Stimulated activated naive CD8-positive, alpha-beta T cell treated with anti-CD3 and anti-CD28 coated beads, Interleukin-15, Interleukin-2, amounts not matched to agents 100 ng/mL and 50 ng/mL, for 24 hours (primary cell): ENCODE measurements at regions not wholly inside any gene's neighbourhood (a gene's known extent, or its start where the extent isn't known, plus 50 kb on each side); places are given as distances from the start of the nearest gene placed in this dataset.
"Not testable (repeated sequence)": the region's sequence is repeated elsewhere in the genome, so short reads cannot be mapped to it uniquely, and the experiment has no call there.

Experiments used
- H3K27ac Mint-ChIP-seq: one replicate; pipeline ENCODE4 v1.8.0; 2021; ENCODE audit warnings: mild to moderate bottlenecking, mixed read lengths
- H3K27me3 Mint-ChIP-seq: one replicate; pipeline ENCODE4 v1.8.0; 2021; ENCODE audit warnings: mixed read lengths
- H3K36me3 Mint-ChIP-seq: one replicate; pipeline ENCODE4 v1.8.0; 2021; ENCODE audit warnings: low read depth, mixed read lengths
- H3K4me1 Mint-ChIP-seq: one replicate; pipeline ENCODE4 v1.8.0; 2021; ENCODE audit warnings: low read depth, mixed read lengths
- H3K4me3 Mint-ChIP-seq: one replicate; pipeline ENCODE4 v1.8.0; 2021; ENCODE audit warnings: mild to moderate bottlenecking, mixed read lengths
- H3K9me3 Mint-ChIP-seq: one replicate; pipeline ENCODE4 v1.8.0; 2021; ENCODE audit warnings: mixed read lengths

DNA sequence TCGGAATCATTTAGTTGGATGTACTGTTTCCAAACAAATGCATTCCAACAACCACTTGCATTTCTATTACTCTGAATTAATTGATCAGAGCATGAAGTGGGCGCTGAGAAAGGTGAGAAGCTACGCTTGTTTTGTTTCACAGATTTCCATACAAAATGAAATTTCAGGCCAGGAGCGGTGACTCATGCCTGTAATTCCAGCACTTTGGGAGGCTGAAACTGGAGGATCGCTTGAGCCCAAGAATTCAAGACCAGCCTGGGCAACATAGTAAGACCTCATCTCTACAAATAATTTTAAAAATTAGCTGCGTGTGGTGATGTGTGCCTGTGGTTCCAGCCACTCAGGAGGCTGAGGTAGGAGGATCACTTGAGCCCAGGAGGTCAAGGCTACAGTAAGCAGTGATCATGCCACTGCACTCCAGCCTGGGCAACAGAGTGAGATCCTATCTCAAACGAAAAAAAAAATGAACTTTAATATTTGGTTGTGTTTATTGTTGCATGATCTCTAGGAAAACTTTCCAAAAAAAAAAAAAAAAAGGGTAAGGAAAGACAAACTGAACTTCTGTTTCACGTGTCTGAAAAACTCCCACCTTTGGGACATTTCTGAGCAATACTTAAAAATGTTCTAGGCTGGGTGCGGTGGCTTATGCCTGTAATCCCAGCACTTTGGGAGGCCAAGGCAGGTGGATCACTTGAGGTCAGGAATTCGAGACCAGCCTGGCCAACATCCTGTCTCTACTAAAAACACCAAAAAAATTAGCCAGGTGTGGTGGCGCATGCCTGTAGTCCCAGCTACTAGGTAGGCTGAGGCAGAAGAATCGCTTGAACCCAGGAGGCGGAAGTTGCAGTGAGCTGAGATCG, 103.1 kb downstream of the TFAP2A start:
- not testable (repeated sequence) for H3K4me3 Mint-ChIP-seq

DNA sequence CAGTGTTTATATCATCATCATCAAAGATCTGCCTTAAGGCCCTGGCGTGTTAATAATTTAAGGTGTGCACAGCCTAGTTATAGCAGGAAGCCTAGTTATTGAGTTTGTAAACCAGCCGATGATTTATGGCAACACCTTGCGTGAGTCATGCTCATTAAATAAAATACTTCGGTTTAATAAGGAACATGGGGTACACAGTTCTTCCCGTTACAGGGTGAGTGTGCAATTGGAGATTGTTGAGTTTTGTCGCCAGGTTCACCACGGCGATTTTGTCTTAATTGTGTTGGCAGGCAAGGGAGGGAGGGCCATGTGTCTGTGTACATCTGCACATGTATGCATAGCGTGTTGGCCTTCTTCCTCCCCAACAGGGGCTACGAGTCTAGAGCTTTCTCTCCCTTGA, 104.0 kb downstream of the TFAP2A start:
- H3K4me3 Mint-ChIP-seq = no peak overlapping the region
- H3K9me3 Mint-ChIP-seq = peaks cover 5% of the 10 kb centered on the region
- no peak overlapping the region for H3K27ac Mint-ChIP-seq
- H3K27me3 Mint-ChIP-seq = peaks cover 3% of the 10 kb centered on the region
- H3K36me3 Mint-ChIP-seq = no peaks in the 10 kb centered on the region
- H3K4me1 Mint-ChIP-seq = no peaks in the 10 kb centered on the region

More for the DNA sequence above, 103.1 kb downstream of the TFAP2A start:
- H3K4me1 Mint-ChIP-seq, H3K27ac Mint-ChIP-seq, H3K9me3 Mint-ChIP-seq, H3K36me3 Mint-ChIP-seq, H3K27me3 Mint-ChIP-seq: not testable (repeated sequence)

DNA sequence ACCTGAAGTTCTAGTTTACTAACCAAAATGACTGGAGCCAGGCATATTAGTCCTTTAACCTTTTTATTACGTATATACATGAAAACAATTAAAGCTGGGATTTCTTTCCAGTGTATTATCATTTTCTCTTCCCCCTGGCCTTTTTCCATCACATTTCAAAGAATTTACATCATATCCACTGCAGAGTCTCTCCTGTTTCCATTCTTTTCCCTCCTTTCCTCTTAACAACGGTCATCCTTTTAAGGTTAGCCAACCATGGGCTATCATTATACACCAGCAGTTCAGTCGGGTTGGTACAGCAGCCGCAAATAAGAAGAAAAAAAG, 104.6 kb downstream of the TFAP2A start:
- Mint-ChIP-seq H3K27me3 (peaks cover 3% of the 10 kb centered on the region), H3K4me3 (no peak overlapping the region), H3K9me3 (peaks cover 5% of the 10 kb centered on the region), H3K4me1 (no peaks in the 10 kb centered on the region), H3K36me3 (no peaks in the 10 kb centered on the region), H3K27ac (no peak overlapping the region)

DNA sequence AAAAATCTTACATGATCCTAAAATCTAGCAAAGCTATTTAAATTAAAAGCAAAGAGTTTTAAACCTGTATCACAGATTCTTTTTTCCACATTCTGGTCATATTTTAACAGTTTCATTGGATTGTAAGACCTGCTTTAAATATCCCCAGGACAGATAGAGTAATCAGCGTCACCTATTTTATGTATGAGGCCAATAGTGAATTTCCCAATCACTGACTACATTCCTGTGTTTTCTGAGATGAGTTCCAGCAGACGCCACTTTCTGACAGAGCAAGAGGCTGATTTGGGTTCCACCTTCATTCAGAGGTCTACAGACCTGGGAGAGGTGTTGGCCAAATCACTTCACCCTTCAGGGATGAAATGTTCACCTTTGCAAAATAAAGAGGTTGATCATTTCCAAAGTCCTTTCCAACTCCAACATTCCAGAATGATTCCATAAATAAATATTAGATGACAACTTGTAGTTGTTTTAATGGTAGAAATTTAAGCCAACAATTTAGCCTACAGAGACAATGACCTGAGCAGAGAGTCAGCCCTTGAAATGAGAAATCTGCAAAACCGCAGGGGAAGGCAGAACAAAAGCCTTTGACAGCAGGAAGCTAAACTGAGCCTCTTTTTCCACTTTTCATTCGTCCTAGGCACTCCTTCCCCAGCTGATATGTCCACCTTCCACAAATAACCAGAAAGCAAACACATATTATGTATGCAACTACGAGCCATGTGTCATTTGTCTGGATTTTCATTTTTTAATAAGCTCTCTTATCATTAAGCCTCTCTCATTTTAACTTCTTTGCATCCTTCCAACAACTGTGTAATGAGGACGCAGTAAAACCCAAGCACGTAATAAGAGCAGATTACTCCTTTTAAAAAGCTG, 105.2 kb downstream of the TFAP2A start:
- H3K4me3 Mint-ChIP-seq = no peak overlapping the region
- H3K4me1 Mint-ChIP-seq = no peaks in the 10 kb centered on the region
- H3K9me3 Mint-ChIP-seq = peaks cover 5% of the 10 kb centered on the region
- no peaks in the 10 kb centered on the region for H3K36me3 Mint-ChIP-seq
- H3K27me3 Mint-ChIP-seq = peaks cover 3% of the 10 kb centered on the region
- no peak overlapping the region for H3K27ac Mint-ChIP-seq

DNA sequence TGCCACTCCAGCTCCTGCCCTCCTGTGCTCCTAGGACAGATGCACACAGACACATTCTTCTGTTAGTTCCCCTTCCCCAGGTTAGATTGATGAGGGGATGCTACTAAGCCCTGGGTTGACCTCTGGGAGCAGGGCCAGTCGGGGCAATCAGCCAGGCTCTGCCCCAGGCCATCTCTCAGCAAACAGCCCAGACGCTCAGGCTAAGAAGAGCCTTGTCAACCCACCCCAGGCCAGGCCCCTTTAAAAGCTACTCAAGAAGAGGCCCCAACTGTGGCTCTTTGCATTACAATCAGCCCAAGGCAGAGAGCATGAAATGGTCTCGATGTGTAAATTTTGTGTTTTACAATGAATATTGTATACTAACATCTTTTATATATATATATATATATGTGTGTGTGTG, 107.4 kb downstream of the TFAP2A start:
- Mint-ChIP-seq H3K4me3 (no peak overlapping the region), H3K27me3 (peaks cover 3% of the 10 kb centered on the region), H3K4me1 (no peaks in the 10 kb centered on the region), H3K36me3 (no peaks in the 10 kb centered on the region), H3K27ac (no peak overlapping the region), H3K9me3 (peaks cover 5% of the 10 kb centered on the region)

DNA sequence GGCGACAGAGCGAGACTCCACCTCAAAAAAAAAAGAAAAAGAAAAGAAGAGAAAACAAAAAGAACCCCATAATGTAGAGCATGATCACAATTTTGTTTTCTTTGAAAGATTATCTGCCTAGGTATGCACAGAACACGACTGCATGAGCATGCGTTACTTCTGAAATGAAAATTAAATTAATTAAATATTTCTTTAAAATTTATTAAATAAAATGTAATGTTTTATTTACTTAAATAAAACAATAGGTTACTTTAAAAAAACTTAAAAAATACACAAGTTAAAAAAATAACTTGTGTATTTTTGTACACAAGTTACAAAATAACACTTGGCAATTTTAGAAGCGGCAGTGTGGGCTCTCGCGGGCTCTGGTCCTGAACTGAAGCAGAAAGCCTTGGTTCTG, 107.8 kb downstream of the TFAP2A start:
- no peaks in the 10 kb centered on the region for H3K4me1 Mint-ChIP-seq
- peaks cover 3% of the 10 kb centered on the region for H3K27me3 Mint-ChIP-seq
- no peak overlapping the region for H3K27ac Mint-ChIP-seq
- no peak overlapping the region for H3K4me3 Mint-ChIP-seq
- peaks cover 5% of the 10 kb centered on the region for H3K9me3 Mint-ChIP-seq
- no peaks in the 10 kb centered on the region for H3K36me3 Mint-ChIP-seq

DNA sequence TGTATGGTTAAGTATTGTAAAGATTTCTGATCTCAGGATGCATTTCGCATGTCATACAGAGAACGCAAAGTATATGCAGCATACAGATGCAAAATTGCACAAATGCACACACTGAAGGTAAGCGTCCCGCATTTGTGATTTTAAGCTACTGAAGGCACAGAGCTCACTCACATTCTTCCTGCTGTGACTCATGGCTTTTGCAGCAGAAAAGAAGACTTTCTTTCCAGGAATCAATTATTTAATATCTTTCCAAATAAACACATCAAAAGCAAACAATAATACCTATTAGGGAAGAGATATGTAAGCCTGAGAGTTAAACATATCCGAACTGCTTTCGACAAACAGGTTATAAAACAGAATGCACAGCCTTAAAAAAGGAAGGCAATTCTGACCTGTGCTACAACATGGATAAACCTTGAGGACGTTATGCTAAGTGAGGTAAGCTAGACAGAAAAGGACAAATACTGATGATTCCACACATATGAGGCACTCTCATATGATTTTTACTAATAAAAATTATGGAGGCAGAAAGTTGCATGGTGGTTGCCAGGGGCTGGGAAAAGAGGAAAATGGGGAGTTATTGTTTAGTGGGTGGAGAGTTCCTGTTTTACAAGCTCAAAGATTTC, 109.0 kb downstream of the TFAP2A start:
- H3K9me3 Mint-ChIP-seq = peaks cover 5% of the 10 kb centered on the region
- no peaks in the 10 kb centered on the region for H3K36me3 Mint-ChIP-seq
- no peak overlapping the region for H3K4me3 Mint-ChIP-seq
- H3K27me3 Mint-ChIP-seq = peaks cover 3% of the 10 kb centered on the region
- H3K4me1 Mint-ChIP-seq = no peaks in the 10 kb centered on the region
- no peak overlapping the region for H3K27ac Mint-ChIP-seq

DNA sequence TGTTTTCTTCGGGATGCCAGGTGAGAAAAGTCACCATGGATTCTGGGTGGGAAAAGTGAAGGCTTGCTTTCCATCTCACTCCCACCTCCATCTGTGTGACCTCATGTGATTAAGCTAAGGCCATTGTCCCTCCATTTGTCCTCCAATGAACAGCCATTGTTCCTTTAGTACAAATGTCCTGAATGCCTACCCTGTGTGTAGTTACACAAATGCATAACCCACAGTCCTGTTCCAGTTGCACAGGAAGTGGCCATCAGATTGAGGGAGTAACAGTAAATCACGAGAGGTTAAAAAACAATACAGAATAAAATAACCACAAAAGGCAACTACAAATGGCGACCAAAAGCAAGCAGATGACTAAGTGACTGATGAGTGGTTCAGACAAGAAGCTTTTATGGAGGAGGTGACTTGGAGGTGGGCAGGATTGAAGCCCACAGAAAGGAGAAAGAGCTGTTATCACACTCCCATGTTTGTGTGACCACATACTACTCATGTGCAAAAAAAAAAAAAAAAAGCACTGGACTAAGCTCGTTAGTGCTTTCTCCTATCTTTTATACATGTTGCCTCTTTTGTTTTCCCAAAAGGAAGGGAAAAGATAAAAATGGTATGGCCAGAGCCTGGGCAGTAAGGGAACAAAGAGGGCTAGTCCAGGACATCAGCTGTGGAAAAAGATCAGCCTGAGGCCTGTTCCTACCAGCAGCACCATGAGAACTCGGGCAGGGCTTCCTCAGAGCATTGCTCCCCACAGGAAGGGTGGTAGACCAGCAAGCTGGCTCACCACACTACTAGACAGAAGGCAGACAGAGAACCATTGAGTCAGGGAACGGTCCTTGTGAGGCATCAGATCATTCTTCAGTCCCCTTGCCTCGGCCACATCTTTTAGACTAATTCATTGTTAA, 111.0 kb downstream of the TFAP2A start:
- Mint-ChIP-seq H3K27ac (no peak overlapping the region), H3K4me1 (no peaks in the 10 kb centered on the region)

DNA sequence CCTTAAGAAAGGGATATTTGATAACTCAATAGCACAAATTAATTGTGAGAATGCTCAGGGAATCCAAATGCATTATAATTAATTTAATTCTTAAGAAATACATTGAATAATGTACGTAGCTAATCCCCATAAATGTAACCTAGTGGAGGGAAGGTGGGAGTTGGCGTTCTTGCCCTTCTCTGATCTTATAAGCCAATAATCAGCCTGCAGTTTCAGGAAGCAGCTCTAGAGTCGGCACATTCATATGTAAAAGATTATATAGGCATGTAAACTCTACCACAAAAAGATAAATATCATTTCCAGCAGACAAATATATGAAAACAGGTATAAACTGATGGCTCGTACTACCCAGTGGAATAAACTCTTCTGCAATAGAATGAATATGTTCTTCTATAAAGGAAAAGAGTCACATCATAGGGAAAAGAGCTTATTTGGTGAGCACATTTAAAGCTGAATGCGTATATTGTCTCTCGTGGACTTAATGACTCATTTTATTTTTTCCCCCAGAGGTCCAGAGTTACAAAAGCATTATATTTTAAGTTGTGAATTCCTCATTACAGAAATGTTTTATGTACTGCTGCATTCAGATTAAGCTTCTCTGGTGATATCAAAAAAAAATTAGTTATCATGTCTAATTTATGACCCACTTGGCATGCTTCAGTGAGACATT, 112.2 kb downstream of the TFAP2A start:
- no peaks in the 10 kb centered on the region for H3K4me1 Mint-ChIP-seq
- no peaks in the 10 kb centered on the region for H3K36me3 Mint-ChIP-seq
- H3K4me3 Mint-ChIP-seq = no peak overlapping the region
- peaks cover 3% of the 10 kb centered on the region for H3K27me3 Mint-ChIP-seq
- no peak overlapping the region for H3K27ac Mint-ChIP-seq
- H3K9me3 Mint-ChIP-seq = peaks cover 5% of the 10 kb centered on the region

More for the DNA sequence above, 111.0 kb downstream of the TFAP2A start:
- peaks cover 3% of the 10 kb centered on the region for H3K27me3 Mint-ChIP-seq
- no peaks in the 10 kb centered on the region for H3K36me3 Mint-ChIP-seq
- no peak overlapping the region for H3K4me3 Mint-ChIP-seq
- H3K9me3 Mint-ChIP-seq = peaks cover 5% of the 10 kb centered on the region

DNA sequence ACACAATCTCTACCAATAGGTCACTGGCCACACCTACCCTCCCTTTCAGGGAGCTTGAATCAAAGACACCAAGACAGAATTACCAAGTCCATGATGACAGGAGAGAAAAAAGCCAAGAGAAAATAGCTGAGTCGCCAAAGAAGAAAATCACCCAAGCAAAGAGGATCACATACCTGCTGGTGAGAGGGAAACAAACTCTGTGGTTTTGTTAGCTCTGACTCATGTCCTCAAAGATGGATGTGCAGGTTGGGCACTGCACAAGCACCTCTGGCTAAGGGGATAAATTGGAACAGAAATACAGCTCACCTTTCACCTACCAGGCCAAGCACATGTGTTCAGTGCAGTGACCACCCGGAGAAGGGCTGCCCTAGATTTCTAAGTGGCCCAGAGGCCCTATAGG, 114.8 kb downstream of the TFAP2A start:
- Mint-ChIP-seq H3K27ac (no peak overlapping the region), H3K9me3 (no peaks in the 10 kb centered on the region)

DNA sequence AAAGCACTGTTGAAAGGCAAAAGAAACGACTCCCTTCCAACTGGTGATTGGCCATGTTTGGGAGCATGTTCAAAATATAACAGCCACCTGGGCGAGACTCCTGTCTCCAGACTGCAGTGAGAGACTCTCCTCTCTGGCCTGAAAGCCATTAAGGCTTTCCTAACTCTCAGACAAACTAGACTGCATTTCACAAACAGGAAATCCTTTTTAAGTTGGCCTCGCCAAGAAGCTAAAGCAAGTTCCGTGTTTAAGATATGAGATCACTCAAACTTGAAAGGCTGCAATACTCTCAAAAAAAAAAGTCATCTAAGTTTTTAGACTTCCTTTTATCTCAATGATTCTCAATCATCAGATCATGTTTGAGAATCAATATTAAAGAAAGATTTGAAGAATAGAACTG, 117.0 kb downstream of the TFAP2A start:
- no peak overlapping the region for H3K4me3 Mint-ChIP-seq

More for the DNA sequence above, 114.8 kb downstream of the TFAP2A start:
- no peak overlapping the region for H3K4me3 Mint-ChIP-seq
- H3K4me1 Mint-ChIP-seq = no peaks in the 10 kb centered on the region
- H3K27me3 Mint-ChIP-seq = no peaks in the 10 kb centered on the region
- no peaks in the 10 kb centered on the region for H3K36me3 Mint-ChIP-seq

DNA sequence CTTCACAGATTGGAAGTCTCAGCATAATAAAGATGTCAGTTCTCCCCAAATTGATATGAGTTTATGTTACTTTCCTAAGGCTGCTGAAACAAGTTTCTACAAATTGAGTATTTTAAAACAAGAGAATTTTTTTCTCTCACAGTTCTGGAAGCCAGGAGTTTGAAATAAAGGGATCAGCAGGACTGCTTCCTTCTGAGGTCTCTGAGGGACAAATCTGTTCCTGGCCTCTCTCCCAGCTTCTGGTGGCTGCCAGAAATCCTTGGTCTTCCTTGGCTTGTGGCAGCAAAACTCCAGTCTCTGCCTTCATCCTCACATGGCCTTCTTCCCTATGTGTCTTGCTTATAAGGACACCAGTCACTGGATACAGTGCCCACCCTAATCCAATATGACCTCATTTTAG, 136.1 kb downstream of the TFAP2A start:
- H3K27me3 Mint-ChIP-seq = no peaks in the 10 kb centered on the region
- no peaks in the 10 kb centered on the region for H3K4me1 Mint-ChIP-seq
- no peaks in the 10 kb centered on the region for H3K9me3 Mint-ChIP-seq
- no peak overlapping the region for H3K4me3 Mint-ChIP-seq
- H3K27ac Mint-ChIP-seq = no peak overlapping the region
- no peaks in the 10 kb centered on the region for H3K36me3 Mint-ChIP-seq

More for the DNA sequence above, 117.0 kb downstream of the TFAP2A start:
- no peaks in the 10 kb centered on the region for H3K4me1 Mint-ChIP-seq
- H3K27me3 Mint-ChIP-seq = no peaks in the 10 kb centered on the region
- H3K9me3 Mint-ChIP-seq = no peaks in the 10 kb centered on the region
- no peaks in the 10 kb centered on the region for H3K36me3 Mint-ChIP-seq
- no peak overlapping the region for H3K27ac Mint-ChIP-seq

DNA sequence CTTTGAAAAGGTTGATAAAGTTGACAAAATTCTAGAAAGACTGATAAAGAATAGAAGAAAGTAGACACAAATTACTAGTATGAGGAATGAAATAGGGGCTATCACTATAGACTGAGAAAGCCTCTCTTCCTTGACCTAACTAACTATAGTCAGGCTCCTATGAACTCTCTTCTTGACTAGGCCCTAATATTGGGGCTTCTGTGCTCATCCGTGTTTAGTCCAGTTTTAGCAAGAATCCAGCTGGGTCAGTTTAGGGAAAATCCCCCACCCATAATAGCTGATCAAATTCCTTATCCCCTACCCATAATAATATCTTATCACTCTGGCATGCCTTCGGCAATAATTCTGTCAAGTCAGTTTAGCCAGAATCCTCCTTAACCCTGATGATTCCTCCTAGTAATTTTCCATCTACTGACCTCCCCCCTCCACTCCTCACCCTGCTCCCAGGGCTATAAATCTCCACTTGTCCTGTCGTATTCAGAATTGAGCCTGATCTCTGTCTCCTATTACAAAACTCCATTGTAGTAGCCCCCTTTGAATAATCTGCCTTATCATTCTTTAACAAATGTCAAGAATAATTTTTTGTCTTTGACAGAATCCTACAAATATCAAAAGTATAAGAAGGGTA, 138.1 kb downstream of the TFAP2A start:
- Mint-ChIP-seq H3K4me1 (no peaks in the 10 kb centered on the region), H3K4me3 (no peak overlapping the region), H3K27me3 (no peaks in the 10 kb centered on the region), H3K27ac (no peak overlapping the region), H3K9me3 (no peaks in the 10 kb centered on the region), H3K36me3 (no peaks in the 10 kb centered on the region)
